ENCODE measurements at regions not wholly inside any gene's neighbourhood (a gene's known extent, or its start where the extent isn't known, plus 50 kb on each side); places are given as distances from the start of the nearest gene placed in this dataset.

DNA sequence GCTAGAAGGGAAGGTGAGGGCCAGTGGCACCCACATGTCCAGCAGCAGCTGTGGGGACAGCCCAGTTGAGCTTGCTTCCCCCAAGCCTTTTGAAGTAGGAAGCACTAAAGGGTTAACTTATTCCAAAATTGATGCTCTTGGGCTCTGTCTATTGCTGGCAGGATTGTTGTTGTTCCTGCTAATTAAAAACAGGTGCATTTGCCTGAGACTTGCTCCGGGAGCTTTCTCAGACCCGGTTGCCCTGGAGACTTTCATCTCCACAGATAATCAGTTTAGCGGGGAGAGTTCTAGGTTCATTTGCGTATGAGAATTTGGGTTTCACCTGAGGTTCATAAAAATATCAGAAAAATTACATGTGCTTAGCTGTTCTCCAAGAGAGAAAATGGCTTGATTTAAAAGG, 277.3 kb downstream of the LRATD1 start:
- Histone ChIP-seq H3K36me3 (no peaks in the 10 kb centered on the region), H3K4me3 (ENCODE audit: low read depth in 1 of 2, low read length in 1 of 2) (no peak overlapping the region)
- TF ChIP-seq, protein P1, sequence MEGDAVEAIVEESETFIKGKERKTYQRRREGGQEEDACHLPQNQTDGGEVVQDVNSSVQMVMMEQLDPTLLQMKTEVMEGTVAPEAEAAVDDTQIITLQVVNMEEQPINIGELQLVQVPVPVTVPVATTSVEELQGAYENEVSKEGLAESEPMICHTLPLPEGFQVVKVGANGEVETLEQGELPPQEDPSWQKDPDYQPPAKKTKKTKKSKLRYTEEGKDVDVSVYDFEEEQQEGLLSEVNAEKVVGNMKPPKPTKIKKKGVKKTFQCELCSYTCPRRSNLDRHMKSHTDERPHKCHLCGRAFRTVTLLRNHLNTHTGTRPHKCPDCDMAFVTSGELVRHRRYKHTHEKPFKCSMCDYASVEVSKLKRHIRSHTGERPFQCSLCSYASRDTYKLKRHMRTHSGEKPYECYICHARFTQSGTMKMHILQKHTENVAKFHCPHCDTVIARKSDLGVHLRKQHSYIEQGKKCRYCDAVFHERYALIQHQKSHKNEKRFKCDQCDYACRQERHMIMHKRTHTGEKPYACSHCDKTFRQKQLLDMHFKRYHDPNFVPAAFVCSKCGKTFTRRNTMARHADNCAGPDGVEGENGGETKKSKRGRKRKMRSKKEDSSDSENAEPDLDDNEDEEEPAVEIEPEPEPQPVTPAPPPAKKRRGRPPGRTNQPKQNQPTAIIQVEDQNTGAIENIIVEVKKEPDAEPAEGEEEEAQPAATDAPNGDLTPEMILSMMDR (IDR thresholded peaks at IDR 0.05) = no peak

DNA sequence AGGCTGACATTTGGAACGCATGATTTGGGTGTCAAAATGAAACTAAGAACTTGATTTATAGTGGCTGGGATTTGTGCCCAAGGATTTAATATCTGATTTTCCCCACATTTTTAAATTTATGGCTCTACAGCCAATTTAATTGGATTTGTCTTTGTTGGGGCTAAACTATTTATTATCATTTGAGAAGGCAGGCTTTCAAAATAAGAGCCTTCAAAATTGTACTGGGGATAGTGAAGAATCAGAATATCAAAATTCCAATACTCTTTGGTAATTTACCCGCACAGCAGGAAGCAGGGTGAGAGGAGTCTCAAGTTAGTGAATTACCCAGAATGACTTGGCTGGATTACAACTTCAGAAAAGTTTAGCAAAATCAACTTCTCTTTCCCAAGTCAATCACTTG, 278.1 kb downstream of the LRATD1 start:
- Histone ChIP-seq H3K27ac (no peak overlapping the region), H3K4me1 (ENCODE audit: control insufficient read depth in 1 of 2, insufficient read depth in 1 of 2, low read depth in 1 of 2, low read length in 1 of 2) (no peaks in the 10 kb centered on the region), H3K27me3 (no peaks in the 10 kb centered on the region), H3K4me3 (ENCODE audit: low read depth in 1 of 2, low read length in 1 of 2) (no peak overlapping the region), H3K36me3 (no peaks in the 10 kb centered on the region), H3K9me3 (no peaks in the 10 kb centered on the region)
- TF ChIP-seq, protein P1 (IDR thresholded peaks at IDR 0.05) = no peak

More for the DNA sequence above, 277.3 kb downstream of the LRATD1 start:
- H3K9me3 ChIP-seq = no peaks in the 10 kb centered on the region
- H3K27ac ChIP-seq = no peak overlapping the region
- H3K27me3 ChIP-seq = no peaks in the 10 kb centered on the region
- no peaks in the 10 kb centered on the region for H3K4me1 ChIP-seq (ENCODE audit: control insufficient read depth in 1 of 2, insufficient read depth in 1 of 2, low read depth in 1 of 2, low read length in 1 of 2)

- no peak overlapping the region for H3K4me3 ChIP-seq (ENCODE audit: low read depth in 1 of 2, low read length in 1 of 2)
Measured at GRCh38 chr2:14915983-14916382, 283.5 kb downstream of the LRATD1 start.

DNA sequence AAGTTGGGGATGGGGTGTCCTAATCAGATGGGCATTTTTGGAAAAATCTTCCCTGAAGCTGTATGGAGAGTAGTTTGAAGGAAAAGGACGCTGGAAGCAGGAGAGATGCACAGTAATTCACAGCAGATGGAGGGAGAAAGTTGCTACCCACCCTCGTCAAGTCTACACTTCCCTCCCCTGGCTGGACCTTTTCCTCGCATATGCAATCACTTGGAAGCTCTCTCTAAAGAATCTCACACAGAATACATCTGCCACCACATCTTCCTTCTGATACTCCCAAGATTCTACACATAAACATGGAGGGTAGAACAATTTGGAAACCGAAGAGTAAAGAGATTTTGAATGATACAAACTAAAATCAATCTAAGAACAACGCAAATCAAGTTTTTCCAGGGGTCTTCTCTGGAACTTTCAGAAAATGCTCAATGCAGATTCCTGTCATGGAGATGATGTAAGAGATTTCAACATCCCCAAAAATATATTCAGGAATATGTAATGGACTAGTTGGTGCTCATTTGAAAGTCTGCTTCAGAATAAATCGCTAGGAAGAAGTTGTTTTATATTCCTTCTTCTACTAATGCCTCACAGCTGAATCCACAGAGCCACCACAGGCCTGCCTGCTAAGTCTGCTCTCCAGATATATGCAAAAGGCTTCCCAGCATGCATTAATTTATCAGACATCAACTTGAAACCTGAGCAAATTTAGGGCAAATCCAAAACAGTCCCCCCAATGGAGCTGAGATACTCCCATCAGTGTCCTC, 291.5 kb downstream of the LRATD1 start:
- TF ChIP-seq, protein P1 (IDR thresholded peaks at IDR 0.05) = no peak
- Histone ChIP-seq H3K4me3 (ENCODE audit: low read depth in 1 of 2, low read length in 1 of 2) (no peak overlapping the region), H3K9me3 (no peaks in the 10 kb centered on the region), H3K4me1 (ENCODE audit: control insufficient read depth in 1 of 2, insufficient read depth in 1 of 2, low read depth in 1 of 2, low read length in 1 of 2) (no peaks in the 10 kb centered on the region), H3K36me3 (no peaks in the 10 kb centered on the region), H3K27me3 (no peaks in the 10 kb centered on the region), H3K27ac (no peak overlapping the region)

More at GRCh38 chr2:14915983-14916382, 283.5 kb downstream of the LRATD1 start:
- no peak overlapping the region for H3K27ac ChIP-seq
- no peaks in the 10 kb centered on the region for H3K27me3 ChIP-seq
- H3K36me3 ChIP-seq = no peaks in the 10 kb centered on the region
- TF ChIP-seq, protein P1 (IDR thresholded peaks at IDR 0.05) = no peak
- no peaks in the 10 kb centered on the region for H3K4me1 ChIP-seq (ENCODE audit: control insufficient read depth in 1 of 2, insufficient read depth in 1 of 2, low read depth in 1 of 2, low read length in 1 of 2)
- no peaks in the 10 kb centered on the region for H3K9me3 ChIP-seq

- TF ChIP-seq, protein P1 (IDR thresholded peaks at IDR 0.05) = no peak
- no peaks in the 10 kb centered on the region for H3K4me1 ChIP-seq (ENCODE audit: control insufficient read depth in 1 of 2, insufficient read depth in 1 of 2, low read depth in 1 of 2, low read length in 1 of 2)
Measured at GRCh38 chr2:14925471-14925870, 293.0 kb downstream of the LRATD1 start.

More at GRCh38 chr2:14925471-14925870, 293.0 kb downstream of the LRATD1 start:
- no peak overlapping the region for H3K27ac ChIP-seq
- H3K27me3 ChIP-seq = no peaks in the 10 kb centered on the region
- H3K9me3 ChIP-seq = no peaks in the 10 kb centered on the region
- H3K36me3 ChIP-seq = no peaks in the 10 kb centered on the region
- no peak overlapping the region for H3K4me3 ChIP-seq (ENCODE audit: low read depth in 1 of 2, low read length in 1 of 2)
